ENCODE measurements at regions not wholly inside any gene's neighbourhood (a gene's known extent, or its start where the extent isn't known, plus 50 kb on each side); places are given as distances from the start of the nearest gene placed in this dataset.

DNA sequence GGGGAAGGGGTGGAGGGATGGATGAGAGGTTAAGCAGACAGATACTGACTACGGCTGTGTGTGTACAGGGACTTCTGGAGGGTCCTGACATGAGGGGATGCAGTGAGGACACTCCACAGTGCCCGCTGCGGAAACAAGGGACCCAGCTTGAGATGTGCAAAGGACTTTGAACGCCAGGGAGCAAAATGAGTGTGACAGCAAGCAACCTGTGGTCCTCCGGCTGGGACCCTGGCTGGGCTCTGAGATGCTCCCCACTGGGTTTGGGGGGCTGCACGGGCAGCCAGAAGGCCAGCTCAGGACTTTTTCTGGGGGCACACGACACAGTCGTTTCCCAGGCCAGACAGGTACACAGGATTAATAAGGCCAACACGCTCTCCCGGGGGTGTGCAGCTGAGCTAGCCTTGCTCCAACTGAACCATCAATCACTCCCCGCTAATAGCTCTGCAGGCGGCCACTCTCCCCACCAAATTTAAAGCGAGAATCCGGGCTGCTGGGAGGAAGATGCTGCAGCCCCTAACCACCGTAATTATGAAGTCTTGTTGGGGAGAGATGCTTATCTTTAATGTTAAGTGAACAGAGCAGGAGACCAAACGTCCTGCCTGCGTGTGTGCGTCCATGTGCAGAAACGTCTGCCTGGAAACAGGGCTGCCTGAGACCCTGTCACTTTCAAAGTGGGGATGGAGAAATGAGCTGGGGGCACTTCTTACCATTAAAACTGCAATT lies 51.6 kb upstream of the DLK1 start:
- DNase-seq (ENCODE audit: low read depth), result no peak

DNA sequence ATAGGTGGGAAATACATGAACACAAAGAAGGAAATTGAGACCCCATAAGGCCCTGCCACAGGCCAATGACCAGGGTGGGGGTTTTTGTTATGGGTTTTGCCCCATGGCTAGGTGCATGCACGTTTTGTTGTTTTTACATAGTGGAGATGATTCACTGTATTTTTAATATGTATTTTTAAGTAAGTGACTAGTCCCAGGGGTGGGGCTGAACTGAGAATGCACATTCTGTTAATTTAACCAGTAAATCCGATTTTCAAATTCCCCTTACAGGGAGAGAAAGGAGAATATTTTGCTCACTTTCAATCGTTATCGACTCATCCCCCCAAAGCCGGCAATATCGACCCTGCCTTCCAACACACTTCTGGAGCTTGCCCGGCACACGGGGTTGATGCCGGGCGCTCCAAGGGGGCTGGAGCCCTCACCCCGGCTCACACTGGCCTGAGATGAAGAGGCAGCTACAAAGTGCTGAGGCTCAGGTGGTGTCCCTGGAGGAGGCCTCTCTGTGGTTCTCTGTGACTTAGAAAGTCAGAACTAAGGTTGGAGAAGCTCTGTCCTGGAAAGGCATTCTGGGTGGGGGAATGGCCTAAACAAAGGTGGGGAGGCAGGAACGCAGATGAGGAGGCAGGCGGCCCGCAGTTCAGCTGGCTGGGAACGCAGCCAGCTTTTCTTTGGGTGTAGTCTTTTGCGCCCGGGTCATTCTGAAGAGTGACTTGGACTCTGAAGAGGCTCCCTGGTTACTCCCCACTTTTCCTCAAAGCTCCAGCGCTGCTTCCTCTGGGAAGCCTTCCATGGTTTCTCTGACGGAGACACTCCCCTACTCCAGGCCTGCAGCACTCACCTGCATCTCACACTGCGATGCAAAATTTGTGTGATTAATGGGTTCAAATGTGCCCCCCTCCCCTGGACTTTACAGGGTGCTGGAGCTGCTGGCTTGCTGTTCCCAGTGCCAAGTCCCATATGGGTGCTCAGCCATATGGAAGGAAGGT lies 50.7 kb upstream of the DLK1 start:
- no peak for DNase-seq (ENCODE audit: low read depth)
